Tibial nerve (tissue), 3 donors: ENCODE measurements at regions not wholly inside any gene's neighbourhood (a gene's known extent, or its start where the extent isn't known, plus 50 kb on each side); places are given as distances from the start of the nearest gene placed in this dataset.

Experiments
- CTCF ChIP-seq, 5 experiments: fragments of 200-600 bp in 3 of 5; fragments of 450-650 bp in 2 of 5; sonication (generic) in 3 of 5; IDR thresholded peaks; one replicate each; pipeline ENCODE4 v1.5.1; 2016 to 2019; ENCODE audit warnings: antibody characterized with exemption in 5 of 5, mild to moderate bottlenecking in 3 of 5, moderate library complexity in 2 of 5
- POLR2A ChIP-seq, 2 donors: fragments of 450-650 bp; IDR thresholded peaks; one replicate each; pipeline ENCODE4 v1.6.1; 2017; ENCODE audit warnings: antibody characterized with exemption in 2 of 2, mild to moderate bottlenecking in 2 of 2, moderate library complexity in 2 of 2

GRCh38 chr2:8028981-8029380 lies 652.9 kb upstream of the ID2 start:
- TF ChIP-seq CTCF (IDR thresholded peaks at IDR 0.05) (no peak), POLR2A (IDR thresholded peaks at IDR 0.05) (no peak)
